Neural crest cell (in vitro differentiated cells): ENCODE measurements at regions not wholly inside any gene's neighbourhood (a gene's known extent, or its start where the extent isn't known, plus 50 kb on each side); places are given as distances from the start of the nearest gene placed in this dataset.

ENCODE experiments used
- DNase-seq: peaks from one replicate; pipeline ENCODE4 v3.0.0; 2021; ENCODE audit warnings: low read depth, mixed read lengths, low spot score
- H3K27ac Mint-ChIP-seq: one replicate; pipeline ENCODE4 v1.8.0; 2021; ENCODE audit warnings: mild to moderate bottlenecking, mixed read lengths; ENCODE audit not compliant: unreplicated experiment
- H3K27me3 Mint-ChIP-seq: 2 replicates; pipeline ENCODE4 v1.8.0; 2021; ENCODE audit warnings: low read depth, mild to moderate bottlenecking, mixed read lengths
- H3K36me3 Mint-ChIP-seq: 2 replicates; pipeline ENCODE4 v1.8.0; 2021; ENCODE audit warnings: low read depth, mild to moderate bottlenecking, mixed read lengths
- H3K4me1 Mint-ChIP-seq: 2 replicates; pipeline ENCODE4 v1.8.0; 2021; ENCODE audit warnings: mixed read lengths
- H3K4me3 Mint-ChIP-seq: one replicate; pipeline ENCODE4 v1.8.0; 2021; ENCODE audit warnings: mild to moderate bottlenecking, mixed read lengths
- H3K9me3 Mint-ChIP-seq: 2 replicates; pipeline ENCODE4 v1.8.0; 2021; ENCODE audit warnings: mixed read lengths
- TF ChIP-seq, protein P1 (sequence below): fragments of 200-600 bp; sonication (generic); conservative IDR thresholded peaks from 2 replicates; pipeline ENCODE4 v1.5.0; 2021; ENCODE audit warnings: antibody characterized with exemption, mild to moderate bottlenecking

DNA sequence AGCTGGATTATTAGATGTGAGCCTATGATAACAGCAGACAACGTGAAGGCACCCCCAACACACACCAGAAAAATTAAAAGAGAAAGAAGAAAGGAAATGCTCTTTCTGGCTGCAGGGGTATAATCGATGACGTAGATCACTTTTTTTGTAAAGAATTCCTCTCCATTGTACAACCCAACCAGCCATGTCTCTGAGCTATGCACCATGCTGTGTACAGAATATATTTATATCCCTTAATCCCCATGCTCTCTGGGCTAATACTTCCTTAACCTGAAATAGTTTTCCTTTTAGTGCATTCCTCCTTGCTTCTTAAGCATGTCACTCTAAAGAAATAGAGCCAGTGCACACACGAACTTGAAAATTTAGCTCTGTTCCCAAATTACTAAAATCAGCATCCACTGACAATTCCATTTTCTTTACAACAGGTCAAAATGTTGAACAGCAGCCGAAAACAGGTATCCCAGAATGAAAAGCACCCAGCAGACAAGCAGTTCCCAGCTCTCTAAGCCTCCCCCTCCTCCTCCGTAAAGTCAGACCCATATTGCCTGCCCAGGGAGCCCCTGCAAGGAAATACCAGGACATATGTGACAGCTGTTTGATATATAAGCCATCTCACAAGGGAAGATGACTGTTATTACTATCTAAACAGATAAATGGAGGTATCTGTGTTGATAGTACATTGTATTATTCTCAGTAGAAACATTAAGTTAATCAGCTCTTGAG, 247.4 kb upstream of the RAB6C start:
- TF ChIP-seq, protein P1, sequence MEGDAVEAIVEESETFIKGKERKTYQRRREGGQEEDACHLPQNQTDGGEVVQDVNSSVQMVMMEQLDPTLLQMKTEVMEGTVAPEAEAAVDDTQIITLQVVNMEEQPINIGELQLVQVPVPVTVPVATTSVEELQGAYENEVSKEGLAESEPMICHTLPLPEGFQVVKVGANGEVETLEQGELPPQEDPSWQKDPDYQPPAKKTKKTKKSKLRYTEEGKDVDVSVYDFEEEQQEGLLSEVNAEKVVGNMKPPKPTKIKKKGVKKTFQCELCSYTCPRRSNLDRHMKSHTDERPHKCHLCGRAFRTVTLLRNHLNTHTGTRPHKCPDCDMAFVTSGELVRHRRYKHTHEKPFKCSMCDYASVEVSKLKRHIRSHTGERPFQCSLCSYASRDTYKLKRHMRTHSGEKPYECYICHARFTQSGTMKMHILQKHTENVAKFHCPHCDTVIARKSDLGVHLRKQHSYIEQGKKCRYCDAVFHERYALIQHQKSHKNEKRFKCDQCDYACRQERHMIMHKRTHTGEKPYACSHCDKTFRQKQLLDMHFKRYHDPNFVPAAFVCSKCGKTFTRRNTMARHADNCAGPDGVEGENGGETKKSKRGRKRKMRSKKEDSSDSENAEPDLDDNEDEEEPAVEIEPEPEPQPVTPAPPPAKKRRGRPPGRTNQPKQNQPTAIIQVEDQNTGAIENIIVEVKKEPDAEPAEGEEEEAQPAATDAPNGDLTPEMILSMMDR = no peak
- Mint-ChIP-seq H3K27me3 (no peaks in the 10 kb centered on the region), H3K9me3 (no peaks in the 10 kb centered on the region), H3K27ac (no peak overlapping the region), H3K4me1 (peaks cover 5% of the 10 kb centered on the region), H3K4me3 (no peak overlapping the region), H3K36me3 (no peaks in the 10 kb centered on the region)
- no peak for DNase-seq

DNA sequence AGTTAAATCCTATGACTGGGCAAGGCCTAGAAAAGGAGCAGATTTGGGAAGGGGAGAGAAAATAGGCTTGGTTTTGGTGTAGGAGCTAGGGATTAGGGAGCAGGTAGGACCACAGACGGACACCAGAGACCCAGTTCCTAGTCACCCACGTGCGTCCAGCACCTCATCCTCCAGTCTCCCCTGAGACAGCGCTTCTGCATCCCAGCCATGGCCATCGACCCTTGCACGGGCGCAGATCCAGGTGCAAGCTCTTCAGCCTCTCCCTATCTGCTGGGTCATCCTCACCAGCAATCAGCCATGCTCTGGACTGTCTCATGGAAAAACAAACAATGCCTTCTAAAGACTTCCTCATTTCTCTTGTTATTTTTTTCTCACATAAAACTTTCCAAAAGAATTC, 246.8 kb upstream of the RAB6C start:
- no peaks in the 10 kb centered on the region for H3K27me3 Mint-ChIP-seq
- H3K4me3 Mint-ChIP-seq = no peak overlapping the region
- no peaks in the 10 kb centered on the region for H3K9me3 Mint-ChIP-seq
- no peak overlapping the region for H3K27ac Mint-ChIP-seq
- H3K36me3 Mint-ChIP-seq = no peaks in the 10 kb centered on the region
- TF ChIP-seq, protein P1 = no peak
- DNase-seq = no peak
- H3K4me1 Mint-ChIP-seq = peaks cover 5% of the 10 kb centered on the region

DNA sequence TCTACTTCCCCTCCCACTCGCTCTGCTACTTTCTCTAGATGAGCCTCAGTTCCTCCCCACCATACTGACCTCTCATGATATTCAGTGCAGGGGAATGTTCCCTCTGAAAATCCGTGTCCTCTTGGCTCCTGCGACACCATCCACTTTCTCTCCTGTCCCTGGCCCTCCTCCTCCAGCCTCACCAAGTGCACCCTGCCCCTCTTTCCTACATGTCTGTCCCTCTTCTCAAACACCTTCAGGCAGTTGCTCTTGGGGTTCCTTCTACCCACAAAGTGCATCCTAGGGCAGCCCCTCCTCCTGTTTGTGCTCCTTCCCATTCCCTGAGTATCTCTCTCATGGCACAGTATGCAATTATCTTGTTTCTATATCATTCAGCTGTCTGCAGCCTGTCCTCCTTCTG, 246.4 kb upstream of the RAB6C start:
- H3K4me1 Mint-ChIP-seq = peaks cover 5% of the 10 kb centered on the region

DNA sequence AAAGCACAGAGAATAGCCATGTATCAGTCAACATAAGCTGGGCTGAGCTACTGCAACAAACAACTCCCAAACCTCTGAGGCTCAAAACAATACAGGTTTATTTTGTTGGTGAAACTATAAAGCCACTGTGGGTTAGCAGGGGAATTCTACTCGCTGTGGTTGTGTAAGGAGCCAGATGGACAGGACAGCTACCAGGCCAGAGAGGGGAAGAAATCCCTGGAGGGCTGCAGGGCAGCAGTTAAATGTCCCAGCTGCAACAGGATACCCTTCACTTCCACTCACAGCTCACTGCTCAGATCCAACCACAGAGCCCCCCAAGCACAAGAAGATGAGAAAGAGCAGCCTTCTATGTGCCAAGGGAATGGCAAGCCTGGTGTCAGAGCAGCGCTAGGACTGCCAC, 245.9 kb upstream of the RAB6C start:
- no peaks in the 10 kb centered on the region for H3K9me3 Mint-ChIP-seq
- TF ChIP-seq, protein P1 = no peak
- no peak for DNase-seq
- no peak overlapping the region for H3K27ac Mint-ChIP-seq
- H3K36me3 Mint-ChIP-seq = no peaks in the 10 kb centered on the region
- peaks cover 5% of the 10 kb centered on the region for H3K4me1 Mint-ChIP-seq
- no peaks in the 10 kb centered on the region for H3K27me3 Mint-ChIP-seq
- no peak overlapping the region for H3K4me3 Mint-ChIP-seq

More for the DNA sequence above, 246.4 kb upstream of the RAB6C start:
- no peak overlapping the region for H3K27ac Mint-ChIP-seq
- no peaks in the 10 kb centered on the region for H3K36me3 Mint-ChIP-seq
- H3K4me3 Mint-ChIP-seq = no peak overlapping the region
- no peak for DNase-seq
- no peaks in the 10 kb centered on the region for H3K9me3 Mint-ChIP-seq
- TF ChIP-seq, protein P1 = no peak
- H3K27me3 Mint-ChIP-seq = no peaks in the 10 kb centered on the region

DNA sequence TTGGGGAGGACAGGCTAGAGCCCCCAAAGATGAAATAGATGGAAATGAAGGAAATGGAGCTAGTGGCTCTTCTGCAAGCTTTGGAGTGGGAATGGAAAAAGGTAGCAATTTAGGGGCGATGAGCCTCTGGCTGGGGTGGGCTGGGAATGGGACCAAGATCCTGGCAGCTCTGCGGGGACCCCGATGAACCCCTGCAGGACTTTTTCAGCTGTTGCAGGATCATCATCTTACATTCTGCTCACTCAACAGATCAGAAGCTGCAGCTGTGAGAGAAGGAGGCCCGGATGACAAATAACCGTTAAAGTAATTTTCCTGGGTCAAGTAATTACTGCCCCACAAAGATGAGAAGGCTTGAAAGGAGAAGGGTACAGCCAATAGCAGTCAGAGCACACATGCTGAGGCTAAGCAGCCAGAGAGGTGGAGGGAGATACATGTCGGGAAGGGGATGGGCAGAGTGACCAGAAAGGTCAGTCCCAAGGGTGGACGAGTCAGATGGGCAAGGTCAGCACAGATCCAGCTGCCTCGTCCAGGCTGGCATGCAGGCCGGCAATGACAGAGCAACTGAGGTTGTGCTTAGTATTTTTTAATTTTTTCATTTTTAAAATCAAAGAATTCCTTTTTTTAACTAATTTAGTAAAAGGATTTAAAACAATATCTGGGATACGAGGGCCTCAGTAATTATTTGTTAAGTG, 245.0 kb upstream of the RAB6C start:
- no peak overlapping the region for H3K4me3 Mint-ChIP-seq
- no peaks in the 10 kb centered on the region for H3K4me1 Mint-ChIP-seq
- TF ChIP-seq, protein P1 = no peak
- no peak overlapping the region for H3K27ac Mint-ChIP-seq
- no peaks in the 10 kb centered on the region for H3K9me3 Mint-ChIP-seq
- DNase-seq = no peak
- no peaks in the 10 kb centered on the region for H3K36me3 Mint-ChIP-seq
- no peaks in the 10 kb centered on the region for H3K27me3 Mint-ChIP-seq
